Esophagus (tissue), 2 donors: ENCODE measurements at regions not wholly inside any gene's neighbourhood (a gene's known extent, or its start where the extent isn't known, plus 50 kb on each side); places are given as distances from the start of the nearest gene placed in this dataset.
"Not testable (repeated sequence)": the region's sequence is repeated elsewhere in the genome, so short reads cannot be mapped to it uniquely, and the experiment has no call there.

Experiments used
- H3K27ac ChIP-seq, 2 donors: one replicate each; pipeline ENCODE4 v1.5.1; 2013; ENCODE audit warnings: low read depth in 2 of 2, mild to moderate bottlenecking in 2 of 2, inconsistent platforms in 1 of 2, low read length in 1 of 2, moderate library complexity in 1 of 2
- H3K27me3 ChIP-seq, 2 donors: one replicate each; pipeline ENCODE4 v1.6.1; 2013; ENCODE audit warnings: low read length in 2 of 2, control low read depth in 1 of 2, mild to moderate bottlenecking in 1 of 2; ENCODE audit not compliant: insufficient read depth in 2 of 2, control insufficient read depth in 1 of 2
- H3K36me3 ChIP-seq, 2 donors: one replicate each; pipeline ENCODE4 v1.6.1; 2013; ENCODE audit warnings: low read length in 1 of 2; ENCODE audit not compliant: control insufficient read depth in 2 of 2, insufficient read depth in 2 of 2
- H3K4me1 ChIP-seq, 2 donors: one replicate each; pipeline ENCODE4 v1.6.1; 2013; ENCODE audit warnings: low read length in 1 of 2; ENCODE audit not compliant: control insufficient read depth in 2 of 2, insufficient read depth in 2 of 2
- H3K4me3 ChIP-seq, 2 donors: one replicate each; pipeline ENCODE4 v1.5.1; 2013; ENCODE audit warnings: low read length in 2 of 2, mild to moderate bottlenecking in 2 of 2, low read depth in 1 of 2, moderate library complexity in 1 of 2
- H3K9me3 ChIP-seq, 2 donors: one replicate each; pipeline ENCODE4 v1.6.1; 2013; ENCODE audit warnings: mild to moderate bottlenecking in 2 of 2, low read depth in 1 of 2, low read length in 1 of 2, moderate library complexity in 1 of 2; ENCODE audit not compliant: control insufficient read depth in 2 of 2, insufficient read depth in 1 of 2
- WGBS, 2 donors: extraction: QIAGEN DNeasy Blood & Tissue Kit; methylation state at CpG; one replicate each; pipeline ENCODE4 v1.1.7; 2013; 5-methylcytosine and 5-hydroxymethylcytosine counted together
- donor health status: healthy with polysubstance abuse.
- donor health status: Bipolar disorder and iron deficiency.

DNA sequence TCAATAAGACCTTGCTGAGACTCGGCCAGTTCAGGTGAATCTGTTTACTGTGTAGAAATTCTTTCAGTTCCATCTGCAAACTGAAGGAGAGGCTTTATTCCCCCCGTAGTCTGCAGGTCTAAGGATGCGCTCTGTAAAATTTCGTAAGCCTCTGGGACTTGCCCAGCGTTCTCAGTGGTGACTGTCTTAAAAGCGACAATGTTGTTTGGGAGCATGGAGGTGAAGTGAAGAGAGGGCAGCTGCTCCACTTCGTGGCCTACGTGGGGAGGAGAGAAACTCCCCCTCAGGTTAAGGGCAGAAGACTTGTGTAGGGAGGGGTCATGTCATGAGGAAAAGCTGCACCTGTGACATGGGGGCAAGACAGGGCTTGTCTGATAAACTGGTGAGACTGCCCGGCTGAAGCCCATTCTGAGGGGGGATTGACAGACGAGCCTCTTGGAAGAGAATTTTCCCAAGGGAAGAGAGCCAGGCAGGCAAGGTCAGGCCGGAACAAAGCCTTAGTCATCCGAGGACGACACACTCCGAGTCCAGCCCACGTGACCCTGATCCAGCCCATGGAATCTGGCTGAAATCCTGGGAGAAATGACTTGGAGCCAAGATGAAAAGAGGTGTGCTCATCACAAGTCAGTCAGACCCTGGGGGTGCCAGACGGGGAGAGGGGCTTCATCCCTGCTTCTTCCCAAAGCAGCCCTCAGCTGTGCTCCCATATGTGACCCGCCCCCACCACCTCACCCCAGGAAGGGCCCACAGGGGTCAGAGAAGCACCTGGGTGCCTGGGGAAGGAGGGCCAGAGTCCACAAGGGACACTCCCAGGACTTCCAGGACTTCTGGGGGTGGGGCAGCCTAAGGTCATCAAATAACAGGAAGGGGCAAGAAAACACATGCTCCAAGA lies 88.5 kb upstream of the SH3BP4 start:
- WGBS, 2 donors = 42 to 43% methylated on average over 17 of the region's 17 CpGs
- peak overlapping the region; percentile 2 to 57 for H3K27ac ChIP-seq

DNA sequence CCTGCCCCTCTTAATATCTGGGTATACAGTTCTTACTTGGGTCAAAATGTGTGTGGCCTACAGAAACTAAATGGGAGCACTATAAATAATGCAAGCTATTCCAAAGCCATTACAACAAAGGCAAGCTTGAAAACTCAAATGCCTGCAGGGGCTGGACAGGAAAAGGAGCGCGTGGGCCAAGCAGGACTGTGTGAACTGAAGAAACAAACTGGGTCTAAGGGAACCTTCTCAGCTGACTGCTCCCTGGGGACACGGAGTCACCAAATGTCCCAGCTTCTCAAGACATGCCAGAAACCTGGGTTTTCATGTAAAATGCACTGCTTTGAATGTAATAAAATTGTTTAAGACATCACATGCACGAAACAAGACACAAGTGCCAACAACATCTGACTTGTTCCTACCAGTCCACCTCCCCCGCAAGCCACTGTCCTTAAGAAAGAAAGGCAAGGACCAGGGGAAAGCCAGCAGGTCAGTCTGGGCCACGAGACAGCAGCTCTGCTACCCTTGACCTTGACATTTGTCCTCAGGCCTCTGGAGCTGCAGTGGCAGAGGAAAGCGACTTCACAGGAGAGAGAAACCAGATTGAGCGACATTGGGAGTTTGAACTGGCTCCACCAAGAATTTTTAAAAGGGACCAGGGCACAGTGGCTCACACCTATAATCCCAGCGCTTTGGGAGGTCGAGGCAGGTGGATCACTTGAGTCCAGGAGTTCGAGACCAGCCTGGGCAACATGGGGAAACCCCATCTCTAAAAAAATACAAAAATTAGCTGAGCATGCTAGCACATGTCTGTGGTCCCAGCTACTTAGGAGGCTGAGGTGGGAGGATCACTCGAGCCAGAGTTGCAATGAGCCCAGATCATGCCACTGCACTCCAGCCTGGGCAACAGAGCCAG lies 89.7 kb upstream of the SH3BP4 start:
- Histone ChIP-seq H3K27me3 (no peaks in the 10 kb centered on the region), H3K27ac (no peak overlapping the region), H3K4me1 (peaks cover 7 to 13% of the 10 kb centered on the region in 2 donors), H3K9me3 (no peaks in the 10 kb centered on the region), H3K36me3 (no peaks in the 10 kb centered on the region), H3K4me3 (no peak overlapping the region)
- WGBS, 2 donors = 48 to 61% methylated on average over 12 of the region's 12 CpGs

More for the DNA sequence above, 88.5 kb upstream of the SH3BP4 start:
- Histone ChIP-seq H3K4me3 (no peak overlapping the region), H3K4me1 (peaks cover 7 to 11% of the 10 kb centered on the region in 2 donors), H3K36me3 (no peaks in the 10 kb centered on the region), H3K9me3 (no peaks in the 10 kb centered on the region), H3K27me3 (no peaks in the 10 kb centered on the region)

DNA sequence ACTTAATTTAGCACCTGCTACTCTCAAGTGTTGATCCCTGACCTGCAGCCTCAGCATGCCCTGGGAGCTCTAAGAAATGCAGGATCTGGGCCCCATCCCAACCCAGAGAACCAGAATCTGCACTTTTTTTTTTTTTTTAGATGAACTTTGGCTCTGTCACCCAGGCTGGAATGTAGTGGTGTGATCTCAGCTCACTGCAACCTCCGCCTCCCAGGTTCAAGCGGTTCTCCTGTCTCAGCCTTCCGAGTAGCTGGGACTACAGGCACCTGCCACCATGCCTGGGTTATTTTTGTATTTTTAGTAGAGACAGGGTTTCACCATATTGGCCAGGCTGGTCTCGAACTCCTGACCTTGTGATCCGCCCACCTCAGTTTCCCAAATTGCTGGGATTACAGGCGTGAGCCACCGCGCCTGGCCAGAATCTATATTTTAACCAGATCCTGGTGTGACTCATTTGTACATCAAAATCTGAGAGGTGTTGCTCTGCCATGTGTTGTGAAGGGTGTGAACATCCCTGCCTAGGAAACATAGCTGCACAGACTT lies 92.4 kb upstream of the SH3BP4 start:
- not testable (repeated sequence) for H3K4me3 ChIP-seq, H3K36me3 ChIP-seq, H3K9me3 ChIP-seq, H3K27me3 ChIP-seq, H3K27ac ChIP-seq
- 92% methylated on average over 8 of the region's 8 CpGs for WGBS, 2 donors
- peaks cover 7 to 14% of the 10 kb centered on the region in 2 donors for H3K4me1 ChIP-seq

DNA sequence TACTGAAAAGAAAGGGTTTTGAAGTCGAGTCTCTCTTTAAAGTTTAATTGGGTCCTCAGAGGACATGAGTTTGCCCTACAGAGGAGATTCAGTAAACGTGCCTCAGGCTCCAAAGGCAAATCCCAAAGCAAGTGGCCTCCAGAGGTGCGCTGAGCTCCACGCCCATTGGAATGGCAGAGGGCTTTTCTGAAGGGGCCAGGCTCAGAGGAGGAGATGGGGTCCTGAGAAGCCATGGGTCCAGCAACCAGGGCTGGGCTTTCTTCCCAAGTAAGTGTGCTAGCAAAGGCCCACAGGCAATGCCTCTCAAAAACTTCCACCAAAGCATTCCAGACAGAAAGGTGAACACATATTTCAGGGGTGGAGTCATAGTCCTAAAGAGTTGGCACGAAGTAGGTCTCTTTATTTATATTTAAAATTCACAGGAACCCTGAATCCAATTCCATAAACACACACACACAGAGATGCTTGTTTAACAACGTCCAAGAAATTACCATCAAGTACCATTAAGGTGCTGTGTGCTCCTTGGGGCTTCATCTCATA lies 93.0 kb upstream of the SH3BP4 start:
- Histone ChIP-seq H3K4me3 (no peak overlapping the region), H3K27ac (no peak overlapping the region), H3K9me3 (peaks cover 0 to 4% of the 10 kb centered on the region in 2 donors), H3K36me3 (no peaks in the 10 kb centered on the region), H3K27me3 (no peaks in the 10 kb centered on the region), H3K4me1 (peaks cover 7 to 14% of the 10 kb centered on the region in 2 donors)
- 72 to 79% methylated on average over 6 of the region's 6 CpGs for WGBS, 2 donors

DNA sequence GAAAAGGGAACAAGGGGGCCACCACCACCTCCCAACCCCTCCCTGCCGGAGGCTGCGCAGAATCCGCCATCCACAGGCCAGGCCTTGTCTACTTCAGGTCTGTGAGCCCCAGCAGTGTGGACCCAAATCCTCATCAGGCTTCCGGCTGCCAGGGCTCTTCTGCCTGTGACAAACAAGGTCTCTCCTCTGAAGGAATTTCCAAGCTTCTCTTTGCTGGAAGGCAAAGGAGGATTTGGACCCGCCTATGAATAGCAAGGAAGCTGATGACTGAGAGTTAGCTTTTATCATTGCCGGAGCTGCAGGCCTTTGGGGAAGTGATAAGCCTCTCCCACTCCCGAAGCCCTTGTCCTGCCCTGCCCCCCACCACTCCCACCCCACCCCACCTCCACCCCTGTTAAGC lies 93.7 kb upstream of the SH3BP4 start:
- peaks cover 2 to 8% of the 10 kb centered on the region in 2 donors for H3K4me1 ChIP-seq
- no peak overlapping the region for H3K4me3 ChIP-seq
- H3K36me3 ChIP-seq = no peaks in the 10 kb centered on the region
- H3K27ac ChIP-seq = no peak overlapping the region
- 85 to 88% methylated on average over 7 of the region's 7 CpGs for WGBS, 2 donors
- H3K9me3 ChIP-seq = peaks cover 0 to 4% of the 10 kb centered on the region in 2 donors
- H3K27me3 ChIP-seq = no peaks in the 10 kb centered on the region

DNA sequence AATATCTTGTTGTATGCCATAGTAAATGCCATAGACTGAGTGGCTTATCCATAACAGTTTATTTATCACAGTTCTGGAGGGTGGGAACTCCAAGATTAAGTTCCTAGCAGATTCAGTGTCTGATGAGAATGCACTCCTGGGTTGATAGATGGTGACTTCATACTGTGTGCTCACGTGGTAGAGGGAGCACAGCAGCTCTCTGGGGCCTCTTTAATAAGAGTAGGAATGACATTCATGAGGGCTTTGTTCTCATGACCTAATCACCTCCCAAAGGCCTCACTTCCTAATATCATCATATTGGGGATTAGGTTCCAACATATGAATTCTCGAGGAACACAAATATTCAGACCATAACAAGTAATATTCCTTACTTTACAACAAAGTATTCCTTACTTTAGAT lies 98.1 kb upstream of the SH3BP4 start:
- WGBS, 2 donors = 69 to 78% methylated on average over 2 of the region's 2 CpGs
- peaks cover 3 to 4% of the 10 kb centered on the region in 2 donors for H3K9me3 ChIP-seq
- peaks cover 0 to 3% of the 10 kb centered on the region in 2 donors for H3K4me1 ChIP-seq
- no peaks in the 10 kb centered on the region for H3K27me3 ChIP-seq
- no peak overlapping the region for H3K27ac ChIP-seq
- H3K4me3 ChIP-seq = no peak overlapping the region
- no peaks in the 10 kb centered on the region for H3K36me3 ChIP-seq

DNA sequence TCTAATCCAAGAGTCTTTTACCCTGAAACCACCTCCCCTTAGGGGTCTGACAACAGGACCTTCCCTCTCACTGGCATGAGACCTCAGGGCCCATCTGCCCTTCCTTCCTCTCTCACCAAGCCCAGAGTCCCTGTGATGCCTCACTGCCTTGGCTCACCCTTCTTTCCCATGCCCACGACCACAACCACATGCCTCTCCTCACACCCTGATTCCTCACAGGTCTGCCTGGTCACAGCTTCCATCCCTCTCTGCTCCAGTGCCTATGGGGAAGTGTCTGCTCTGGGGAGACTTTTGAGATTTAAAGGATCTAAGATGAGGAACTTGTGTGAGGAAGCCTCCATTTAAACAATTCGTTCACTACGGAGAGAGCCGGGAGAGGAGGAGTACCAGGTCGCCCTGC lies 98.9 kb upstream of the SH3BP4 start:
- H3K27me3 ChIP-seq = no peaks in the 10 kb centered on the region
- no peak overlapping the region for H3K4me3 ChIP-seq
- peaks cover 0 to 3% of the 10 kb centered on the region in 2 donors for H3K4me1 ChIP-seq
- H3K36me3 ChIP-seq = no peaks in the 10 kb centered on the region
- 88 to 89% methylated on average over 5 of the region's 5 CpGs for WGBS, 2 donors
- H3K9me3 ChIP-seq = peaks cover 3 to 4% of the 10 kb centered on the region in 2 donors
- no peak overlapping the region for H3K27ac ChIP-seq

DNA sequence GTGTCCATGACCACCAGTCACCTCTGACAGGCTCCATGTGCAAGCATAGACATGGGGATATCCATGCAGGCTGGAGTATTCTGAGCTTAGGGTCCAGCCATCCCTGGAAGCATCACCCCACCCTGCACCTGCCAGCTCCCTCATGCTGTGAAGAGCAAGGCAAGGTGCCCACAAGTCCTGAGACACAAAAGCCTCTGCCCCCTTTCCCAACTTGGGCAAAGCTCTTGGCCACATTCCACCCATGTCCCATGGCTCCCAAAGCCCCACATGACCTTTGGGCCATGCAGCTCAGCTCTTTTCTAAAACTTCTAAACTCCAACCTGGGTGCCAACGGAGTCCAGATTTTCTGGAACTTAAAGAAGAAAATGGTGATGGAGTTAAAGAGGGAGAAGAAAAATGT lies 99.8 kb upstream of the SH3BP4 start:
- no peak overlapping the region for H3K4me3 ChIP-seq
- 90 to 91% methylated on average over 1 of the region's 1 CpG for WGBS, 2 donors
- H3K27ac ChIP-seq = no peak overlapping the region
- H3K27me3 ChIP-seq = no peaks in the 10 kb centered on the region
- H3K4me1 ChIP-seq = no peaks in the 10 kb centered on the region
- H3K36me3 ChIP-seq = no peaks in the 10 kb centered on the region
- H3K9me3 ChIP-seq = peaks cover 3 to 4% of the 10 kb centered on the region in 2 donors

DNA sequence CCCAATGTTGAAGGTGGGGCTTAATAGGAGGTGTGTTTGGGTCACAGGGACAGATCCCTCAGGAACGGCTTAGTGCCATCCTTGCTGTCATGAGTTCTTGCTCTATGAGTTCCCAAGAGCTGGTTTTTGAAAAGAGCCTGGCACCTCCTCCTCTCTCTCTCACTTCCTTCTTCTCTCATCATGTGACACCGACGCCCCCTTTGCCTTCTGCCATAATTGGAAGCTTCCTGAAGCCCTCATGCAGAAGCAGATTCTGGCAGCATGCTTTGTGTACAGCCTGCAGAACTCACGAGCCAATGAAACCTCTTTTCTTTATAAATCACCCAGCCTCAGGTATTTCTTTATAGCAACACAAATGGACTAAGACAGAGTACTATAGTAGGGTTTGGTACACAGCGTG lies 100.4 kb upstream of the SH3BP4 start:
- Histone ChIP-seq H3K4me3 (no peak overlapping the region), H3K4me1 (no peaks in the 10 kb centered on the region), H3K36me3 (no peaks in the 10 kb centered on the region), H3K27me3 (no peaks in the 10 kb centered on the region), H3K27ac (no peak overlapping the region), H3K9me3 (peaks cover 3 to 4% of the 10 kb centered on the region in 2 donors)
- WGBS, 2 donors = 87 to 89% methylated on average over 5 of the region's 5 CpGs
